ENCODE measurements at regions not wholly inside any gene's neighbourhood (a gene's known extent, or its start where the extent isn't known, plus 50 kb on each side); places are given as distances from the start of the nearest gene placed in this dataset.

DNA sequence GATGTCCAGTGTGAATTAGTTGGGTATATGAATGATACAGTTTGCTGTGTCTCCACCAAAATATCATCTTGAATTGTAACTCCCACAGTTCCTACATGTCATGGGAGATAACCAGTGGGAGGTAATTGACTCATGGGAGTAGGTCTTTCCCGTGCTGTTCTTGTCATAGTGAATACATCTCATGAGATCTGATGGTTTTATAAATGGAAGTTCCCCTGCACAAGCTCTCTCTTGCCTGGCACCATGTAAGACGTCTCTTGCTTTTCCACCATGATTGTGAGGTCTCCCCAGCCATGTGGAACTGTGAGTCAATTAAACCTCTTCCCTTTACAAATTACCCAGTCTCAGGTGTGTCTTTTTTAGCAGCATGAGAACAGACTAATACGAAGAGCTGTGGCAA is 223.0 kb downstream of the AJAP1 start:
- DNase-seq (ENCODE audit: low read depth in 2 of 2): no peak

DNA sequence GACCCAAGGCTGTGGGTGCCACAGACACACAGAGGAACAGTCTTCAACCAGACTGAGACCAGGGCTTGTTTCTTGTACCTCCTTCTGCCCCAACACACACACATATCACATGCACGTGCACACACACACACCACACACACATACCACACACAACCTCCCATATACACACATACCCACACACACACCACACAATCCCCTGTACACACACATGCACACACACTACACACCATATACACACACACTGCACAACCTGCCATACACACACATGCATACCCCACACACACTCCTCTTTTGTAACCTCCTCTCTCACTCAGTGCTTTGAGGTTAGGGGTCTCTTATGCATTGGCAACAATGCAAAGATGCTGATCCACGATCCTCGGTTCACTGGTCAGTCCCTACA is 217.0 kb downstream of the AJAP1 start:
- DNase-seq (ENCODE audit: low read depth in 2 of 2): no peak

DNA sequence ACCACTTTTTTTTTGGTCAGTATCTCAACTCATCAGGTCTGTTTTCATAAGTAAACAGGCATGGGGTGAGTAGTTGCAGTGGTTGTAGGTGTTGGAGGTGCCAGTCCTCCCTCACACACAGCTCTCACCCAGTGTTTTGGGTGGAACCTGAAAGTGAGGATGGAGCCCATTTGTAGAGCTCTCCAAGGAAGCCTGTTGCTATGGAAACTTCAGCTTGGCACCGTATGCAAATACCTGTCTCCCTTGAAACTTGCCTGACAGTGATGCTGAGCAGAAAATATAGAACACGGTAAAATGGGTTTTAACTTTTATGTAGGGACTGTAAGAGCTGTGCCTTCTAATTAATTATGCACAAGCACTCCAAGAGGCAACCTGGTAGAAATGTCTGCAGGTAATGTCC is 214.1 kb downstream of the AJAP1 start:
- no peak for DNase-seq (ENCODE audit: low read depth in 2 of 2)

DNA sequence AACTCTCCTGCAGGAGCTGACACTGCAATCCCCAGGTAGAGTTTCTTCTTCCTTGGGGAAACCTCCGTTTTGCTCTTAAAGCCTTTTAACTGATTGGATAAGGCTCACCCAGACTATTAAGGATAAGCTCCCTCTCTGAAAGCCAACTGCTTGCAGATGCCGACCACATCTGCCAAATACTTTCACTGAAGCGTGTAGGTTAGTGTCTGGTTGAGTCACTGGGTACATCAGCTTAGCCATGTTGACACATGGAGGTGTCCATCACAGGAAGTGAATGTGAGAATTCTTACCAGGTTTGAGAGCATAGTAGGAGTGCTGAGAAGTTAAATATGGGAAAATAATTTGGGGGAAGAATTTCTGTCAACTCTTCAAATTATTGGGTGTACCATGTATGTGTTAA is 202.0 kb downstream of the AJAP1 start:
- no peak for DNase-seq (ENCODE audit: low read depth in 2 of 2)

DNA sequence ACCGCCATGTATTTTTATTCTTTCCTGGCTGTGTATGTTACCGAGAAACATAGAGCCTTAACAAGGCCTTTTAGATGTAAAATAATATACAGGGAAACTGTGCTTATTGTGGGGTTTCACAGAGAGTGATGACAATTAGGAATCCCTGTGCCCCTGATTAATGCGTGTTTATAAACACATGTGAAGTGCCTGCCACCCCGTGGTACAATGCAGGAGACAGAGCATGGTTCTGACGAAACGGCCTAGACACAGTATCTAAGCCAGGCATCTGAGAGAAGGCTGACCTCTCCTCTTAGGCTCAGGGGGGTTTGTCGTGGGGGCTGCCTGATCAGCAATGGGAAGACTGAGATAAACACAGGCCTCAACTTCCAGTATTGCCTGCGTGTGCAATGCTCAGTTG is 200.0 kb downstream of the AJAP1 start:
- DNase-seq (ENCODE audit: low read depth in 2 of 2): no peak

DNA sequence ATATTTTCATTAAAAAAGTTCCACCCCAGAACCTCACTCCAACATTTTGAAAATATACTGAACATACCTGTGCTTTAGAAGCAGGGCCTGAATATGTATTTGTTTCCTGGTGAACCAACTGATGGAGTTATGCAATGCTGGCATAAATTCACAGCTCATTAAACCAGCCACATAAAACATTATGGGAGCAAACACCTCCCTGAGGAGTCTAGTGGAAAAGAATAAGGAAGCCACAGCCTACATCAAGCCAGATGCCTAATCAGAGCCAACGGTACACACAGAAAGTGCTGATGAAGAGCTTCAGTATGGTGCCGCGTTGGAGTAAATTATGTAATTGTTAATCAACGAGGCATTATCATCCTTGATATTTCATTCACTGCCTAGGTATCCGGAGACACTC is 199.5 kb downstream of the AJAP1 start:
- DNase-seq (ENCODE audit: low read depth in 2 of 2): no peak

DNA sequence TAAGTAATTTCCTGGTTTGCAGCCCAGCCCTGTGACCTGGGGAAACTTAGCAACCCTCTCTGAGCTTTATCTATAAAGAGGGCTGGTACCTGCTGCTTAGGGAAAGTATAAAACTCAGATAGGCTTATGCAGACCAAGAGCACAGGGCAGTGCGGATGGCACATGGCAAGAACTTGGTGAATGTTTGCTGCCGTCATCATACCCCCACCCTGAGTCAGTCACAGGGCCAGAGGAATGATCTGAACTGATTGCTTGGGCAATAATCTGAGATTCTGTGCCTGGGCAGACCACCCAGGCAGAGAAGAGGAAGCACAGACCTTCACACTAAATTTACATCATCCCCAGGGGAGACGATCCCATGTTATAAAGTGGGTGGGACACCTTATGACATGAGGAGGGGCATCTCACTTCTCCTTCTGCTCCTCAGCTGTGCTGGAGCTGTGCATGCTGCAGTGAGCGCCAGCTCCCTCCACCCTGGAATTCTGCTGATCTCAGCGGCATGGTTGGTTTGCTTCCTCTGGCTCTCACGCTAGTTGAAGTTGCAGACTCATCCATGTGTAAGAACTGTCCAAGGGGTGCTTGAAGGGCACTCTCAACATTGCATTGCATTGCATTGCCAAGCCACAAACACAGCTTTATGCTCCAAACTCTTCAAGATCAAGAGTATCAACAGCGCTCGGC is 197.1 kb downstream of the AJAP1 start:
- no peak for DNase-seq (ENCODE audit: low read depth in 2 of 2)

DNA sequence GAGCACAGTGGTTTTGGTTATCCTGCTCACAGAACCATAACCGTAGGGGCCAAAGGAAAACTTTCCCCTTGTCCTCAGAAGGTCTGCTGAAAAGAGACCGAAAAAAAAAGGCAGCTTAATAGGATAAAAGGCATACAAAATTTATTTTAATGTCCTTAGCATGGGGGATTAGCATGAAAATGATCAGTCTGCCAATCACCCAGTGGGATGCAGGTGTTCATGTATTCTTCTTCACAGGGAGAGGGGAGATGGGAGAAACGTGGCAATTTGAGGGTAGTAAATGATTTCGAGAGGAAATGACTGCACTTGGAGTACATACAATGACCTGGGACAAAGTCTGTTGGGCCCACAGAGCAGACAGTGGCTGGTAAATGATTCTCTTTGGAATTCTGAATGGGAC is 194.0 kb downstream of the AJAP1 start:
- DNase-seq (ENCODE audit: low read depth in 2 of 2): no peak

DNA sequence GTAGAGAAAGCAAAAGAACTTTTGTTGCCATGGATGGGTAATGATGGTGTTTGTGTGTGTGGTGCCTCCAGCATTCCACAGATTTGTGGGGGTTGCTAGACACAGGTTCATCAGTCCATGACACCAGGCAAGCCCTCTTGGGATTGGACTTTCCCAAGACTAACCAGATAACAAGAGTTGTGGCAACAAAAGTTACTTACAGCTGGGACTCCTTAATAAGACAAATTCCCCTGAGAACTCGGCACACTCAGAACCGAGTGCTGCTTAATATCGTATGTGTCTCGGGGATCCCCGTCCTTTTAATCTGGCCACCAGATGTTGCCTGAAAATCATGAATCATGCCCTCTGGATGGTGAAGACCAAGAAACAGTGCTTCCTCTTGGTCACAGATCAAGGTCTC is 193.3 kb downstream of the AJAP1 start:
- no peak for DNase-seq (ENCODE audit: low read depth in 2 of 2)

All from fibroblast of skin of left biceps (primary cell).